Skeletal muscle tissue (tissue), 3 donors: ENCODE measurements at regions not wholly inside any gene's neighbourhood (a gene's known extent, or its start where the extent isn't known, plus 50 kb on each side); places are given as distances from the start of the nearest gene placed in this dataset.
"Not testable (repeated sequence)": the region's sequence is repeated elsewhere in the genome, so short reads cannot be mapped to it uniquely, and the experiment has no call there.

Source experiments
- H3K27ac ChIP-seq: one replicate; pipeline ENCODE4 v1.7.0; 2013; ENCODE audit warnings: mild to moderate bottlenecking, low read depth, low read length, inconsistent platforms
- H3K27me3 ChIP-seq, 3 donors: one replicate each; pipeline ENCODE4 v1.7.0; 2013; ENCODE audit warnings: low read length in 3 of 3; ENCODE audit not compliant: control insufficient read depth in 3 of 3, insufficient read depth in 3 of 3
- H3K36me3 ChIP-seq, 3 donors: one replicate each; pipeline ENCODE4 v1.7.0; 2013; ENCODE audit warnings: low read length in 3 of 3; ENCODE audit not compliant: control insufficient read depth in 3 of 3, insufficient read depth in 3 of 3
- H3K4me1 ChIP-seq, 3 donors: one replicate each; pipeline ENCODE4 v1.7.0; 2013; ENCODE audit warnings: low read length in 3 of 3, mild to moderate bottlenecking in 3 of 3; ENCODE audit not compliant: control insufficient read depth in 3 of 3, insufficient read depth in 3 of 3
- H3K4me3 ChIP-seq, 3 donors: one replicate each; pipeline ENCODE4 v1.7.0; 2013; ENCODE audit warnings: low read length in 3 of 3
- H3K9ac ChIP-seq, 3 donors: one replicate each; pipeline ENCODE4 v1.7.0; 2013; ENCODE audit warnings: low read length in 3 of 3, mild to moderate bottlenecking in 3 of 3, moderate library complexity in 2 of 3, low read depth in 1 of 3
- H3K9me3 ChIP-seq, 3 donors: one replicate each; pipeline ENCODE4 v1.7.0; 2013; ENCODE audit warnings: low read length in 3 of 3; ENCODE audit not compliant: control insufficient read depth in 3 of 3
- donor health status: Osteomylitis.

DNA sequence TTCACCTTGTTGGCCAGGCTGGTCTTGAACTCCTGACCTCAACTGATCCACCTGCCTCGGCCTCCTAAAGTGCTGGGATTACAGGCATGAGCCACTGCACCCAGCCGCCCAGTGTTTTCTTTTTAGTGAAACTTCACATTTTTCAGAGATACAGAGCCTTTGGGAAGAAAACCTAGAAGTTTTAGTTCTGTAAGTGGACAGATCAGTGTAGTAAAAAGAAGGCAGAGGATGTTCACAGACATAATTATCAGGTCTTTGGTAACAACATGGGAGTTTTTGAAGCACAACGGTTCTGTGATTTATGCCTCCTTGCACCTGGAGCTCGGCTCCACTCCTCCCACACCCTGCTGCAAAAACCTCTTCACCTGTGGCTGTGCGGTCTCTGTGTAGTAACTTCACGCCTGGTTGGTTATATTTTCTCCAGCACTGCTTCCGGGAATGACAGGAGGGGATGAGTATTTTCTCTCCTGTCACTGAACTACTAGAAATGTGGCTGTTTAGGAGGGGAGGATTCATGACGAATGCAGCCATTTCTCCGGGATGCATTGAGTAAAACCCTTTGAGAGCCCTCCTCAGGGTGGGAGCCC, 67.0 kb downstream of the ARF6 start:
- no peak overlapping the region for H3K4me3 ChIP-seq
- no peak overlapping the region for H3K27ac ChIP-seq
- no peaks in the 10 kb centered on the region for H3K9me3 ChIP-seq
- no peaks in the 10 kb centered on the region for H3K36me3 ChIP-seq
- no peaks in the 10 kb centered on the region for H3K27me3 ChIP-seq
- no peak overlapping the region for H3K9ac ChIP-seq
- peaks cover 0 to 2% (median 0%) of the 10 kb centered on the region in 3 donors for H3K4me1 ChIP-seq

DNA sequence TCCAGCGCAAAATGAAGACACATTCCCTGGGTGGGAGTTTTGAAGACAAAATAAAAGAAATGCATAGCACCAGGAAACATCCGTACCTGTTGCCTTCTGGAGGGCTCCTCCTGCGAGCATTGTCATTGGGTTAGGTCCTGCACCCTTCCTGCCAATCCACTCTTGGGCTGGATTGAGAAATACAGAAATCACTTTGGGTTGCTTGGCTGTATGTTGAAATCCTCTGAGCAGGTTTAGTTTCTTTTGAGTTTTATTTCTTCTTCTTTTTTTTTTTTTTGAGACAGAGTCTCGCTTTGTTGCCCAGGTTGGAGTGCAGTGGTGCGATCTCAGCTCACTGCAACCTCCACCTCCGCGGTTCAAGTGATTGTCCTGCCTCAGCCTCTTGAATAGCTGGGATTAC, 67.6 kb downstream of the ARF6 start:
- Histone ChIP-seq H3K27ac (no peak overlapping the region), H3K9me3 (no peaks in the 10 kb centered on the region), H3K4me3 (no peak overlapping the region), H3K27me3 (no peaks in the 10 kb centered on the region), H3K9ac (no peak overlapping the region), H3K36me3 (no peaks in the 10 kb centered on the region), H3K4me1 (no peaks in the 10 kb centered on the region)

DNA sequence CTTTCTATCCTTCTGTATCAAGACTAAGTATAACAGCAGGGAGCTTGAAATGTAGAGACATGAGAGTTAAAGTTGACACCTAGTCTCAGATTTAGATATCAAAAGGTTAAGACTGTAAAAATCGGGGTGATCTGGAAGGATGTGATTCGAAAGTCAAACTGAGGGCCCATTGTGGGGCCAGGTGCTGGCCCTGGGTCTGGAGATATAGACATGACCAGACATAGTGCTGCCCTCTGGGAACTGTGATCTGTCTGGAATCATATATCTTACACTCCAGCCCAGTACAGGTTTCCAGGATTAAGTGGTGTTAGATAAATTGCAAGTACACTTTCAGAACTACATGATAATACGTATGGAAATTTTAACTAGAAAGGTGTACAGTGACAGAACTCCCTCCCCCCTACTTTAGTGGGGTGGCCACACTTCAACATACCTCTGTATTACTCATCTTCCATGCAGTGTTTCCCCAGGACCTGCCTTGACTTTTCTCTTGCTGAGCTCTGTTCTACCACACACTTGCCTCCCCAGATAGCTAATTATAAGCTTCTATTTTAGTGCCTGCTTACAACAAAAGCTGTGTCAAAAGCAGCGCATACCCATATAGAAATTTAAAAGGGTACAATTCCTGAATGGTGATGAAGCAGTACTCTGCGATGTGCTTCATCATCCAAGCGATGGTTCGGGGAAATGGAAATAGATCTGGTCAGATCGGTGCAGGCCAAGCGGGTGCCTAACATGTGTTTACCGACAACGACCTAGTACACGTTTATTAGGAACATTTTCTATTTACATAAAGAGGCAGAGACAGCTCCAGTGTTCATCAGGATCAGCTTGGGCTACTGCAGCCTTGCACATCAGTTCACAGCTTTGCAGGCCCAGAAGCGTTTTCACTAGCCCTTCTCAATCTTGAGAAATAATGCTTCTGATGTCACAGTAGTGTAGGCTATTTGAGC, 68.7 kb downstream of the ARF6 start:
- no peaks in the 10 kb centered on the region for H3K4me1 ChIP-seq
- no peaks in the 10 kb centered on the region for H3K9me3 ChIP-seq
- H3K27me3 ChIP-seq, result no peaks in the 10 kb centered on the region
- no peak overlapping the region for H3K4me3 ChIP-seq
- no peak overlapping the region for H3K9ac ChIP-seq
- H3K36me3 ChIP-seq, result no peaks in the 10 kb centered on the region
- no peak overlapping the region for H3K27ac ChIP-seq

DNA sequence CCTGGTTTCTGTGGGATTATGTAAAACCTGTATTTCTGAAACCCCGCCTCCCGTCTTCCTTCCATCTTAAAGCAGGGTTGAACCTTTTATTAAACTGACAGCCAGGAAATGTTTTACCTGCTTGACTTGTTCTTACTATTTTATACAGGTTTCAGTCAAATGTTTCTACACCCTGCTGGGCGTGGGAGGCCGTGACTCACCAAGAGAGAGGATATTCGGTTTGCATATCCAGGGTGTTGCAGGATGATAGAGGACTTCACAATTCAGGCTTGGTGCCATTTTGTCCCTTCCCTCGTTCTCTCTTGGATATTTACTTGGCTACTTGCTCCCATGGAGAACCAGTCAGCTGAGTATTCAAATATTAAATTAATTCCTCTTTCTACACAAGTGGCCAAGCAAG, 69.7 kb downstream of the ARF6 start:
- H3K9me3 ChIP-seq, result no peaks in the 10 kb centered on the region
- no peak overlapping the region for H3K4me3 ChIP-seq

DNA sequence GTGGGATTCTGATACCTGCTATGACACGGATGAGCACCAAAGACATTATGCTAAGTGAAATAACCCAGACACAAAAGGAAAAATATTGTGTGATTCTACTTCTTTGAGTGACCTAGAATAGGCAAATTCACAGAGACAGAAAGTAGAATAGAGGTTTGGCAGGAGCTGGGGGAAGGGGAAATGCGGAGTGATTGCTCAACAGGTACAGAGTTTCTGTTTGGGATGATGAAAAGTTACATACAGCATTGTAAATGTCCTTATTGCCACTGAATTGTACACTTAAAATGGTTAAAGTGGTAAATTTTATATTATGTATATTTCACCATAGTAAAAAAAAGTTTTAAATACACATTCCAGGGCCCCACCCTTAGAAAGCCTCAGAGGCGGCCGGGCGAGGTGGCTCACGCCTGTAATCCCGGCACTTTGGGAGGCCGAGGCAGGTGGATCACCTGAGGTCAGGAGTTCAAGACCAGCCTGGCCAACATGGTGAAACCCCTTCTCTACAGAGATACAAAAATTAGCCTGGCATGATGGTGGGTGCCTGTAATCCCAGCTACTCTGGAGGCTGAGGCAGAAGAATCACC, 72.3 kb downstream of the ARF6 start:
- H3K36me3 ChIP-seq, H3K27me3 ChIP-seq, H3K9me3 ChIP-seq, H3K27ac ChIP-seq, H3K9ac ChIP-seq, H3K4me1 ChIP-seq, H3K4me3 ChIP-seq: not testable (repeated sequence)

More for the DNA sequence above, 69.7 kb downstream of the ARF6 start:
- no peaks in the 10 kb centered on the region for H3K4me1 ChIP-seq
- H3K9ac ChIP-seq, result no peak overlapping the region
- no peak overlapping the region for H3K27ac ChIP-seq
- no peaks in the 10 kb centered on the region for H3K36me3 ChIP-seq
- no peaks in the 10 kb centered on the region for H3K27me3 ChIP-seq

DNA sequence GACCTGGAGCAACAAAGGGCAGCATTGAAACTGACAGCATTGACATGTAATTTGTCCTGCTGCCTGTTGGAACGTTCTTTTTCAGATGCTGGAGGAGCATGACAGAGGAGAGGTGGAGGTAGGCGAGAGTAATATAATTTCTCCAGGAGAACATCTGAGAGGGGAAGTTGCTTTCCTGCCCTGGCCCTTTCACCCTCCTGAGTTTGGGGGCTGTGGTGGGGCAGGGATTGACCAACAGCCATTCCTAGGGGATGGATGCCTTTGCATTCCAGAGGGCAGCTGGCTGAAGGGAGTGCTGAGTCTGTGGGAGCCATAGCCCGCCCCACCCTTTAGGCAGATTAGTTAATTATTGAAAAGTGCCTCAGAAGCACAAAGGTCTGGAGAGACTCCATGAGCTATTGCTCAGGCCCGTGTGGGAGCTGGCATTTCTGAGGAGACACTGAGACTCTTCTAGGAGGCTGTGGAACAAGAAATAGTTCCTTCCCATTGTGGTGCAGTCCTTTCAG, 73.5 kb downstream of the ARF6 start:
- no peaks in the 10 kb centered on the region for H3K27me3 ChIP-seq
- H3K27ac ChIP-seq, result no peak overlapping the region
- H3K4me3 ChIP-seq, result no peak overlapping the region

DNA sequence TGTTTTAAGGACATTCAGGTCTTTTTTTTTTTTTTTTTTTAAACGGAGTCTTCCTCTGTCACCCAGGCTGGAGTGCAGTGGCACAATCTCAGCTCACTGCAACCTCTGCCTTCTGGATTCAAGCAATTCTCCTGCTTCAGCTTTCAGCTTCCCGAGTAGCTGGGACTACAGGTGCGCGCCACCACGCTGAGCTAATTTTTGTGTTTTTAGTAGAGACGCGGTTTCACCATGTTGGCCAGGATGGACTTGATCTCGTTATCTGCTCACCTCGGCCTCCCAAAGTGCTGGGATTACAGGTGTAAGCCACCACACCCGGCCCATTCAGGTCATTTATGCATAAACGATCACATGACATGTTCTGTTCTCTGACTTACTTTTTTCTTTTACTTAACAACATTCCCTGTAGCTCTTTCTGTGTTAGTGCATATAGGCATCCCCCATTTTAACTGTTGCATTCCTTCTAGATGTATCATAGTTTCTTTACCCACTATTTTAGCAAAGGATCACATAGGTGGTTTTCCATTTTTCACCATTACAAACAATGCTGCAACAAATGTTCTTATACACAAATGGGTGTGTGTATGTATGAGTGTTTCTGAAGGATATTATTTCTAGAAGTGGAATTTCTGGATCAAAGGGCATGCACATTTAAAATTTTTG, 74.2 kb downstream of the ARF6 start:
- Histone ChIP-seq H3K4me3 (no peak overlapping the region), H3K4me1 (peaks cover 12 to 22% (median 15%) of the 10 kb centered on the region in 3 donors), H3K9me3 (no peaks in the 10 kb centered on the region), H3K36me3 (no peaks in the 10 kb centered on the region), H3K27me3 (no peaks in the 10 kb centered on the region), H3K9ac (no peak overlapping the region), H3K27ac (no peak overlapping the region)

More for the DNA sequence above, 73.5 kb downstream of the ARF6 start:
- Histone ChIP-seq H3K4me1 (peaks cover 7 to 14% (median 10%) of the 10 kb centered on the region in 3 donors), H3K36me3 (no peaks in the 10 kb centered on the region), H3K9me3 (no peaks in the 10 kb centered on the region), H3K9ac (no peak overlapping the region)

DNA sequence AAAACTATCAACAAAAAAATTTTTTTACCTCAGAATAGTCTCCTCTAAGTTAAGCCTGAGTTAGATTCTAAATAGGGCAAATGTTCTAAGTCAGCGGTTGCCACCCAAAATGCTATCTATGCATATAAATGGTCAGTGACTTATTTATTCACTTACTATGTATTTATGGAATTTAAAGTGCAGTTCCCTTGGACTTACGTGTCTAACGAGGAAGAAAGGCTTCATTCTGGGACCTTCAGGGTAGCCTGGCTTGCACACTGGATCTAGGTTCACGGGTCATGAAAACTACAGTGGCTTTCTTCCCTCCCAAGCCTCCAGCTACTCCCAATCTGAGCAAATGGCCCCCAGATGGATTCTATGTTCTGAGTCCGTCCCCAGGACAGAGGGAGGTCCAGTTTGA, 77.1 kb downstream of the ARF6 start:
- no peaks in the 10 kb centered on the region for H3K27me3 ChIP-seq
- peak overlapping the region; percentile 84 for H3K27ac ChIP-seq
- no peaks in the 10 kb centered on the region for H3K36me3 ChIP-seq
- no peaks in the 10 kb centered on the region for H3K9me3 ChIP-seq
- no peak overlapping the region for H3K4me3 ChIP-seq
- peaks cover 23 to 35% (median 24%) of the 10 kb centered on the region in 3 donors for H3K4me1 ChIP-seq
- H3K9ac ChIP-seq, result peak overlapping the region in 1 of 3 donors; percentile 36

DNA sequence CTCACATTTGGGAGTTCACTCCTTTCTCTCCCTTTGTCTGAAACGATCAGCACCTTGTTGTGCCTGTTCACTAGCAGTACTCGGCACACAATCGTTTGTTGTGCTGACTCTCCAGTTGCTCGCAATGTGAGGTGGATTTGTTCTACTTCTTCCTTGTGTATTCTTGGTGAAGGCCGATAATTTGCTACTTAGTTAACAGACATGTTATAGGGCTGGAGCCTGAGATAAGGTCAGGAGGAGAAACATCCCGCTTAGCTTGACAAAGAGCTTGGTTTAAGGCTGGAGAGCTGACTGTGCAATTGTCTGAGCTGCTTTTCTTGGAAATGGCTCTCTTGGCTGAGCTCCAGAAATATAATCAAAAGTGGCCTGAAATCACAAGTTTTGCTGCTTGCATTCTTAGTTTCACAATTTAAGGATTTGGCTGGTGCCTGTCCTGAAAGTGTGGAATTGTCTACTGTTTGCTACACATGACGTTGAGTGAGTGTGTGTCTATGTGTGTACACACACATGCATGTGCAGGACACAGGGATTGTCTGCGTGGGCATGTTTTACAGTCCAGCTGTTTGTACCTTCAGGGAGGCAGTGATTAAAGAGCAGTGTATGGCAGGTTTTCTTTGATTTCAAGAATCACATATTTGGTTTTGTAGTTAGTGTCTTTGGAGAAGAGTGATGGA, 77.7 kb downstream of the ARF6 start:
- peak overlapping the region in 1 of 3 donors; percentile 36 for H3K9ac ChIP-seq
- peak overlapping the region in 1 of 3 donors; percentile 18 for H3K4me3 ChIP-seq
- H3K9me3 ChIP-seq, result no peaks in the 10 kb centered on the region
- H3K27me3 ChIP-seq, result no peaks in the 10 kb centered on the region
- H3K27ac ChIP-seq, result peak overlapping the region; percentile 84
- peaks cover 23 to 35% (median 24%) of the 10 kb centered on the region in 3 donors for H3K4me1 ChIP-seq
- no peaks in the 10 kb centered on the region for H3K36me3 ChIP-seq
